ENCODE measurements at regions not wholly inside any gene's neighbourhood (a gene's known extent, or its start where the extent isn't known, plus 50 kb on each side); places are given as distances from the start of the nearest gene placed in this dataset.

DNA sequence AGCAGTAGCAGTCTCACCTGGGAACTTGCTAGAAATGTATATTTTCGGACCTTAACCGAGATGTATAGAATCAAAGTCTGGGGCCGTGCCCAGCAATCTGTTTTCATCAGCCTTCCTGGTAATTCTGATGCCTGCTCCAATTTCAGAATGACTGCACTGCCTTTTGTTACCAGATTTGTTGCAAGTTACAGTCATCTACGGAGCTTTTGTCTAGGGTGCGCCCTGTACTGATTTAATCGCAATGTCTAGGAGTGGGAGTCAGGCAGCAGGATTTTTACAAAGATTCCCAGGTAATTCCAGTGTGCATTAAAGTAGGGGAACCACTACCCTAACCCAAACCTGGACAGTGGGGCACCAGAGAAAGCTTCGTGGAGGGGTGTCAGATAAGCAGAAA is 178.0 kb downstream of the HAUS1 start:
- no peaks in the 10 kb centered on the region for H3K36me3 ChIP-seq
- no peak for DNase-seq
- H3K27me3 ChIP-seq: no peaks in the 10 kb centered on the region
- no peak overlapping the region for H3K27ac ChIP-seq
- peaks cover 0 to 10% (median 0%) of the 10 kb centered on the region in 4 donors for H3K4me1 ChIP-seq
- H3K4me3 ChIP-seq: no peak overlapping the region
- intact Hi-C loops (cut with DNase I; ENCODE audit: low total_unique reads): loop anchor here (5.0 kb wide), 2 partner anchors 200 to 375 kb away; partner anchors contain the start of gene LOXHD1
- TF ChIP-seq, protein P1, sequence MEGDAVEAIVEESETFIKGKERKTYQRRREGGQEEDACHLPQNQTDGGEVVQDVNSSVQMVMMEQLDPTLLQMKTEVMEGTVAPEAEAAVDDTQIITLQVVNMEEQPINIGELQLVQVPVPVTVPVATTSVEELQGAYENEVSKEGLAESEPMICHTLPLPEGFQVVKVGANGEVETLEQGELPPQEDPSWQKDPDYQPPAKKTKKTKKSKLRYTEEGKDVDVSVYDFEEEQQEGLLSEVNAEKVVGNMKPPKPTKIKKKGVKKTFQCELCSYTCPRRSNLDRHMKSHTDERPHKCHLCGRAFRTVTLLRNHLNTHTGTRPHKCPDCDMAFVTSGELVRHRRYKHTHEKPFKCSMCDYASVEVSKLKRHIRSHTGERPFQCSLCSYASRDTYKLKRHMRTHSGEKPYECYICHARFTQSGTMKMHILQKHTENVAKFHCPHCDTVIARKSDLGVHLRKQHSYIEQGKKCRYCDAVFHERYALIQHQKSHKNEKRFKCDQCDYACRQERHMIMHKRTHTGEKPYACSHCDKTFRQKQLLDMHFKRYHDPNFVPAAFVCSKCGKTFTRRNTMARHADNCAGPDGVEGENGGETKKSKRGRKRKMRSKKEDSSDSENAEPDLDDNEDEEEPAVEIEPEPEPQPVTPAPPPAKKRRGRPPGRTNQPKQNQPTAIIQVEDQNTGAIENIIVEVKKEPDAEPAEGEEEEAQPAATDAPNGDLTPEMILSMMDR (IDR thresholded peaks at IDR 0.05): no peak
- no peaks in the 10 kb centered on the region for H3K9me3 ChIP-seq

DNA sequence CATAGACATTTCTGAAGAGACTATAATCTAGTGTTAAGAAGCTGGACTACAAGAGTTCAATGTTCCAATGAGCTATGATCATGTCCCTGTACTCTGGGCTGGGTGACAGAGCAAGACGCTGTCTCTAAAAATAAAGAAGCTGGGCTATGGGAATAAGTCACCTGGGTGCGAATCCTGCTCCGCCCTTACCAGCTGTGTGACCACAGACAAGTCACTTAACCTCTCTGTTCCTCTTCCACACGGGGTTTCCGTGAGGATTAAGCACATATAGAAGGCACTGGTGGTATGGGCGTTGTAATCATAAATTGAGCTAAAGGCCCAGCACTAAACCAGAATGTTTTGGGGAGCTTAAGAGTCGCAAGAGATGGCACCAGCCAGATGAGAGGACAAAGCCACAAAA is 178.5 kb downstream of the HAUS1 start:
- no peaks in the 10 kb centered on the region for H3K36me3 ChIP-seq
- no peaks in the 10 kb centered on the region for H3K27me3 ChIP-seq
- intact Hi-C loops (cut with DNase I; ENCODE audit: low total_unique reads): loop anchor here (5.0 kb wide), 2 partner anchors 200 to 375 kb away; partner anchors contain the start of gene LOXHD1
- TF ChIP-seq, protein P1 (IDR thresholded peaks at IDR 0.05): no peak
- peaks cover 0 to 10% (median 0%) of the 10 kb centered on the region in 4 donors for H3K4me1 ChIP-seq
- no peak overlapping the region for H3K27ac ChIP-seq
- no peak for DNase-seq
- no peak overlapping the region for H3K4me3 ChIP-seq
- no peaks in the 10 kb centered on the region for H3K9me3 ChIP-seq

DNA sequence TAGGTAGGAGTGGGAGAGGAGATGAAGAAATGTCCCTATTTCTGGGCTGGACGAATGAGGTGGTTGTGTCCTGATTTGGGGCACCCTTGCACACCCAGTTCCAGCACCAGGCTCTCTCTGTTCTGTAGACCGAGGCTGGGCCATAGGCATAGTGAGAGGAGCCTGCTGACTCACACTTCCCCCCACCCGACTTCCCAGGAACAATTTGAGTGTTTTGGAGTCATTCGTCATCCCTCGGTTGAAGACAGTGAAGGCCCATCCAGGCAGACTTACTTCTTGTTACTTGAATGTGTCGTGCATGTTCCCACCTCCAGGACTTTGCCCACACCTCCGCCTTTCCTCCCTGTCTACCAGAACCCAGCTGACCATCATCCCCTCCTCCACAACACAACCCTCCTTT is 179.1 kb downstream of the HAUS1 start:
- Histone ChIP-seq H3K9me3 (no peaks in the 10 kb centered on the region), H3K4me1 (peaks cover 0 to 5% (median 0%) of the 10 kb centered on the region in 4 donors), H3K27ac (no peak overlapping the region), H3K4me3 (no peak overlapping the region), H3K27me3 (no peaks in the 10 kb centered on the region), H3K36me3 (no peaks in the 10 kb centered on the region)
- no peak for DNase-seq
- intact Hi-C loops (cut with DNase I; ENCODE audit: low total_unique reads): loop anchor here (5.0 kb wide), 2 partner anchors 199 to 374 kb away; partner anchors contain the start of gene LOXHD1
- TF ChIP-seq, protein P1 (IDR thresholded peaks at IDR 0.05): no peak

DNA sequence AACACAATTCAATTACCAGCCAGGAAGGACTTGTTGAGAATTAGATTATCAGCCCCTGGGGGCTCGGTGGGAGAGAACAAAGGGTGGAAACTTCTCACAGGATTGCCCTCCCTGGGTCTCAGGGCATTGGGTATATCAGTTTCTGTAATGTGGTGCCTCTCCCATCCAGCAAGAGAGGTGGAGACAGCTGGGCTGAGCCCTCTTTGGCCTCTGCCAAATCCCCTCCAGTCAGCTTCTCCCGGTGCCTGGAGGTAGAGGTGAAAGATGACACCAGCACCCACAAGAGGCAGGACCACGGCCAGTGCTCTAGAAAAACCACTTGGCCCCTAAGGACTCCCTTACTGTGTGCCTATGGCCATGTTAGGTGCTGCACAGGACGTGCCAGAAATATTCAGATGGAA is 179.7 kb downstream of the HAUS1 start:
- intact Hi-C loops (cut with DNase I; ENCODE audit: low total_unique reads): loop anchor here (5.0 kb wide), 2 partner anchors 198 to 373 kb away; partner anchors contain the start of gene LOXHD1
- Histone ChIP-seq H3K4me3 (no peak overlapping the region), H3K4me1 (no peaks in the 10 kb centered on the region), H3K27ac (no peak overlapping the region), H3K9me3 (no peaks in the 10 kb centered on the region), H3K36me3 (no peaks in the 10 kb centered on the region), H3K27me3 (no peaks in the 10 kb centered on the region)
- no peak for DNase-seq
- TF ChIP-seq, protein P1 (IDR thresholded peaks at IDR 0.05): no peak

DNA sequence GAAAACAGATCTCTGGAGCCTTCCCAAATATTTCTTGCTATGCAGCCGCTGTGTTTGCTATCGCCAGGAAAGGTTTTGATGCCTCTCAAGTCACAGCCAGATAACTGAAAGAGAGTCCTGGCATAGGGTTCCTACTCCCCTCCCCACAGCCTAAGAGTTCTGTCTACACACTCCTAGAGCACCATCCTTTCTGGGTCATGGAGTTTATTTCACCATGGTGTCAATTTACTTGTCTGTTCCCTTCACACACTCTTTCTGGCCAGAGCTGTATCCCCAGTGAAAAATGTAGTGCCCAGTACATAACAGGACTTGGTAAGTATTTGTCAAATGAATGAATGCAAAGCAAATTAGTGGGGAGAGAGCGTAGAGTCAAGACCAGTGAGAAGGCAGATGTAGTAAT is 185.3 kb downstream of the HAUS1 start:
- no peaks in the 10 kb centered on the region for H3K4me1 ChIP-seq
- H3K27ac ChIP-seq: no peak overlapping the region
- no peaks in the 10 kb centered on the region for H3K9me3 ChIP-seq
- H3K27me3 ChIP-seq: no peaks in the 10 kb centered on the region
- no peak overlapping the region for H3K4me3 ChIP-seq
- intact Hi-C loops (cut with DNase I; ENCODE audit: low total_unique reads): no loop called here
- TF ChIP-seq, protein P1 (IDR thresholded peaks at IDR 0.05): no peak
- no peaks in the 10 kb centered on the region for H3K36me3 ChIP-seq
- DNase-seq: no peak

DNA sequence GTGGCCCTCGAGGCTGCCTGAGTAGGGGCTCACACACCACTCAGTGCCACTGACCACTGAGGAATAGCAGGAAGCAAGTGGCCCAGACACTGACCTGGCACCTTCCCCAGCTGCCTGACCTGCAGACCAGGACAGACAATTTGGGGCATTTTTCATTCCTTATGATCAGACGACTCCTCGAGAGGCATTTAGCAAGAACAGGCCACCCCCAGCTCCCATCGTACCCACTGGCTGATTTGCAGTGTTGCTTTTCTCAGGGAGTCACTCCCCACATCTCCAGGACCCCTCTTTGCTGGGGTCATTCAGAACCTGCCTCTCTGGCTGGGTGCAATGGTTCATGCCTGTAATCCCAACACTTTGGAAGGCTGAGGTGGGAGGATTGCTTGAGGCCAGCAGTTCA is 185.7 kb downstream of the HAUS1 start:
- H3K27ac ChIP-seq: no peak overlapping the region
- no peaks in the 10 kb centered on the region for H3K9me3 ChIP-seq
- no peak for DNase-seq
- H3K36me3 ChIP-seq: no peaks in the 10 kb centered on the region
- intact Hi-C loops (cut with DNase I; ENCODE audit: low total_unique reads): no loop called here
- no peaks in the 10 kb centered on the region for H3K27me3 ChIP-seq
- H3K4me1 ChIP-seq: no peaks in the 10 kb centered on the region
- TF ChIP-seq, protein P1 (IDR thresholded peaks at IDR 0.05): no peak
- H3K4me3 ChIP-seq: no peak overlapping the region
